Neural cell (in vitro differentiated cells): ENCODE measurements at regions not wholly inside any gene's neighbourhood (a gene's known extent, or its start where the extent isn't known, plus 50 kb on each side); places are given as distances from the start of the nearest gene placed in this dataset.

Experiments used
- H2AFZ ChIP-seq: fragments of 200-600, 300-800 bp; sonication (generic), shearing (Covaris generic); 2 replicates; pipeline ENCODE4 v1.6.0; 2014; ENCODE audit warnings: low read depth, mild to moderate bottlenecking, antibody characterized with exemption, low read length, moderate library complexity
- H3F3A ChIP-seq: fragments of 200-600 bp; shearing (Covaris generic); 2 replicates; pipeline ENCODE4 v1.6.1; 2016; ENCODE audit warnings: mild to moderate bottlenecking, moderate library complexity, mixed read lengths, antibody characterized with exemption, low read length; ENCODE audit not compliant: insufficient read depth, poor library complexity, severe bottlenecking
- H3K27ac ChIP-seq: fragments of 200-600, 300-800 bp; sonication (generic), shearing (Covaris generic); 2 replicates; pipeline ENCODE4 v1.5.1; 2014; ENCODE audit warnings: mild to moderate bottlenecking, low read length, moderate library complexity
- H3K27me3 ChIP-seq: fragments of 300-800, 200-600 bp; sonication (generic), shearing (Covaris generic); 2 replicates; pipeline ENCODE4 v1.6.0; 2014; ENCODE audit warnings: mild to moderate bottlenecking, low read depth, low read length, moderate library complexity; ENCODE audit not compliant: insufficient read depth
- H3K36me3 ChIP-seq: fragments of 300-800, 200-600 bp; sonication (generic), shearing (Covaris generic); 2 replicates; pipeline ENCODE4 v1.5.1; 2014; ENCODE audit warnings: mild to moderate bottlenecking, antibody characterized with exemption, low read length, moderate library complexity; ENCODE audit not compliant: insufficient read depth
- H3K4me2 ChIP-seq: fragments of 300-800, 200-600 bp; sonication (generic), shearing (Covaris generic); 2 replicates; pipeline ENCODE4 v1.6.0; 2014; ENCODE audit warnings: mild to moderate bottlenecking, low read length
- H3K4me3 ChIP-seq: fragments of 300-800, 200-600 bp; sonication (generic), shearing (Covaris generic); 2 replicates; pipeline ENCODE4 v1.5.1; 2014; ENCODE audit warnings: mild to moderate bottlenecking, low read length, moderate library complexity
- H3K79me2 ChIP-seq: fragments of 200-600 bp; shearing (Covaris generic); replicated peaks from 2 replicates; pipeline ENCODE4 v1.6.0; 2014; ENCODE audit warnings: mild to moderate bottlenecking, low read length, moderate library complexity; ENCODE audit not compliant: insufficient read depth
- H3K9ac ChIP-seq: fragments of 300-800, 200-600 bp; sonication (generic), shearing (Covaris generic); 2 replicates; pipeline ENCODE4 v1.6.1; 2016; ENCODE audit warnings: mild to moderate bottlenecking, low read length, mixed read lengths
- H3K9me2 ChIP-seq: fragments of 200-600 bp; shearing (Covaris generic); 2 replicates; pipeline ENCODE4 v1.6.1; 2016; ENCODE audit warnings: mild to moderate bottlenecking, low read length, mixed read lengths; ENCODE audit not compliant: insufficient read depth
- H3K9me3 ChIP-seq: fragments of 200-600, 300-800 bp; sonication (generic), shearing (Covaris generic); 2 replicates; pipeline ENCODE4 v1.6.1; 2016; ENCODE audit warnings: mild to moderate bottlenecking, mixed run types, low read length, moderate library complexity, mixed read lengths
- H4K20me1 ChIP-seq: fragments of 200-600 bp; shearing (Covaris generic); 2 replicates; pipeline ENCODE4 v1.6.1; 2016; ENCODE audit warnings: mild to moderate bottlenecking, mixed run types; ENCODE audit not compliant: insufficient read depth
- CTCF ChIP-seq: fragments of 450-650 bp; IDR thresholded peaks from 2 replicates; pipeline ENCODE4 v1.5.1; 2014; ENCODE audit warnings: antibody characterized with exemption, mild to moderate bottlenecking, moderate library complexity; ENCODE audit not compliant: poor library complexity, severe bottlenecking
- EP300 ChIP-seq: fragments of 450-650 bp; conservative IDR thresholded peaks from 2 replicates; pipeline ENCODE4 v1.6.1; 2014; ENCODE audit warnings: antibody characterized with exemption, mild to moderate bottlenecking, moderate library complexity; ENCODE audit not compliant: poor library complexity, severe bottlenecking
- EZH2 ChIP-seq: fragments of 200-600, 300-800 bp; shearing (Covaris generic), sonication (generic); IDR thresholded peaks from 2 replicates; pipeline ENCODE4 v1.6.1; 2014; ENCODE audit warnings: antibody characterized with exemption, low read length, borderline replicate concordance, mild to moderate bottlenecking; ENCODE audit not compliant: insufficient read depth, poor library complexity, severe bottlenecking
- MXI1 ChIP-seq: fragments of 450-650 bp; conservative IDR thresholded peaks from 2 replicates; pipeline ENCODE4 v1.6.1; 2014; ENCODE audit warnings: antibody characterized with exemption, mild to moderate bottlenecking; ENCODE audit not compliant: poor library complexity, severe bottlenecking
- POLR2AphosphoS5 ChIP-seq: IDR thresholded peaks from 2 replicates; pipeline ENCODE4 v1.6.1; 2012
- RAD21 ChIP-seq: fragments of 450-650 bp; conservative IDR thresholded peaks from 2 replicates; pipeline ENCODE4 v1.6.1; 2014; ENCODE audit warnings: antibody characterized with exemption, mild to moderate bottlenecking, moderate library complexity
- REST ChIP-seq: IDR thresholded peaks from 2 replicates; pipeline ENCODE4 v1.6.1; 2012; ENCODE audit warnings: borderline replicate concordance
- SMC3 ChIP-seq: fragments of 450-650 bp; conservative IDR thresholded peaks from 2 replicates; pipeline ENCODE4 v1.6.1; 2014; ENCODE audit warnings: antibody characterized with exemption, mild to moderate bottlenecking, moderate library complexity; ENCODE audit not compliant: poor library complexity
- TAF1 ChIP-seq: IDR thresholded peaks from 2 replicates; pipeline ENCODE4 v1.6.1; 2012; ENCODE audit warnings: low read depth

GRCh38 chr14:94966344-94966743, 191.0 kb downstream of the DICER1 start:
- Histone ChIP-seq H3K9ac (no peak overlapping the region), H2AFZ (no peak overlapping the region), H3K27me3 (no peaks in the 10 kb centered on the region), H4K20me1 (no peaks in the 10 kb centered on the region), H3F3A (no peaks in the 10 kb centered on the region), H3K9me3 (no peaks in the 10 kb centered on the region), H3K36me3 (no peaks in the 10 kb centered on the region), H3K4me2 (no peak overlapping the region), H3K27ac (no peak overlapping the region), H3K9me2 (no peaks in the 10 kb centered on the region), H3K4me3 (no peak overlapping the region), H3K79me2 (no peaks in the 10 kb centered on the region)
- no peak for TF ChIP-seq TAF1
- no peak for TF ChIP-seq REST
- no peak for TF ChIP-seq RAD21
- no peak for TF ChIP-seq SMC3

- Histone ChIP-seq H2AFZ (no peak overlapping the region), H4K20me1 (no peaks in the 10 kb centered on the region), H3K27me3 (no peaks in the 10 kb centered on the region), H3K4me2 (no peak overlapping the region), H3K36me3 (no peaks in the 10 kb centered on the region), H3K4me3 (no peak overlapping the region), H3K79me2 (no peaks in the 10 kb centered on the region), H3K9me2 (no peaks in the 10 kb centered on the region), H3F3A (no peaks in the 10 kb centered on the region), H3K27ac (no peak overlapping the region), H3K9me3 (no peaks in the 10 kb centered on the region), H3K9ac (no peak overlapping the region)
- TF ChIP-seq MXI1 (no peak), RAD21 (no peak), SMC3 (no peak), POLR2AphosphoS5 (no peak), TAF1 (no peak), REST (no peak), EP300 (no peak), CTCF (no peak), EZH2 (no peak)
These were observed 191.6 kb downstream of the DICER1 start for GRCh38 chr14:94965551-94966313.
